ENCODE measurements at regions not wholly inside any gene's neighbourhood (a gene's known extent, or its start where the extent isn't known, plus 50 kb on each side); places are given as distances from the start of the nearest gene placed in this dataset.

- no peak overlapping the region for H3K27ac ChIP-seq
- TF ChIP-seq, protein P1, sequence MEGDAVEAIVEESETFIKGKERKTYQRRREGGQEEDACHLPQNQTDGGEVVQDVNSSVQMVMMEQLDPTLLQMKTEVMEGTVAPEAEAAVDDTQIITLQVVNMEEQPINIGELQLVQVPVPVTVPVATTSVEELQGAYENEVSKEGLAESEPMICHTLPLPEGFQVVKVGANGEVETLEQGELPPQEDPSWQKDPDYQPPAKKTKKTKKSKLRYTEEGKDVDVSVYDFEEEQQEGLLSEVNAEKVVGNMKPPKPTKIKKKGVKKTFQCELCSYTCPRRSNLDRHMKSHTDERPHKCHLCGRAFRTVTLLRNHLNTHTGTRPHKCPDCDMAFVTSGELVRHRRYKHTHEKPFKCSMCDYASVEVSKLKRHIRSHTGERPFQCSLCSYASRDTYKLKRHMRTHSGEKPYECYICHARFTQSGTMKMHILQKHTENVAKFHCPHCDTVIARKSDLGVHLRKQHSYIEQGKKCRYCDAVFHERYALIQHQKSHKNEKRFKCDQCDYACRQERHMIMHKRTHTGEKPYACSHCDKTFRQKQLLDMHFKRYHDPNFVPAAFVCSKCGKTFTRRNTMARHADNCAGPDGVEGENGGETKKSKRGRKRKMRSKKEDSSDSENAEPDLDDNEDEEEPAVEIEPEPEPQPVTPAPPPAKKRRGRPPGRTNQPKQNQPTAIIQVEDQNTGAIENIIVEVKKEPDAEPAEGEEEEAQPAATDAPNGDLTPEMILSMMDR (conservative IDR thresholded peaks at IDR 0.05), result no peak
Observed at GRCh38 chr5:67681703-67682102, 485.1 kb upstream of the CD180 start.

DNA sequence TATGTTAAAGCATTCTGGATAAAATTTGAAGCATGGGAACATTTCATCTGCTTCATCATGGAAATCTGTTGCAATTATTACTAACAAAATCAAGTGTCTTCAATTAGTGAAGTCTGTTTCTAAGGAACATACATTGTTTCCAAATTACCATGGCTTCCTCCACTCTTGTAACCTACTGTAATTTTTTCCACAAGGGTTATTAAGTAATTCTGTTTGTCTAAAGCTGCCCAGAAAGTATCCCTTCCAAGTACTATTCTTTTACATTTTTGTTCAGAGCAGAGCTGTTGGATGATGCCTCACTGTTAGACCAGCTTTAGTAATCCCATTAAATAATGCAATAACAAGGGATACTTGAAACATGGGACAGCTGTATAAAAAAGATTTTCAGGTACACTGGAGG is 483.5 kb upstream of the CD180 start:
- TF ChIP-seq, protein P1 (conservative IDR thresholded peaks at IDR 0.05), result no peak
- H3K27ac ChIP-seq, result no peak overlapping the region

DNA sequence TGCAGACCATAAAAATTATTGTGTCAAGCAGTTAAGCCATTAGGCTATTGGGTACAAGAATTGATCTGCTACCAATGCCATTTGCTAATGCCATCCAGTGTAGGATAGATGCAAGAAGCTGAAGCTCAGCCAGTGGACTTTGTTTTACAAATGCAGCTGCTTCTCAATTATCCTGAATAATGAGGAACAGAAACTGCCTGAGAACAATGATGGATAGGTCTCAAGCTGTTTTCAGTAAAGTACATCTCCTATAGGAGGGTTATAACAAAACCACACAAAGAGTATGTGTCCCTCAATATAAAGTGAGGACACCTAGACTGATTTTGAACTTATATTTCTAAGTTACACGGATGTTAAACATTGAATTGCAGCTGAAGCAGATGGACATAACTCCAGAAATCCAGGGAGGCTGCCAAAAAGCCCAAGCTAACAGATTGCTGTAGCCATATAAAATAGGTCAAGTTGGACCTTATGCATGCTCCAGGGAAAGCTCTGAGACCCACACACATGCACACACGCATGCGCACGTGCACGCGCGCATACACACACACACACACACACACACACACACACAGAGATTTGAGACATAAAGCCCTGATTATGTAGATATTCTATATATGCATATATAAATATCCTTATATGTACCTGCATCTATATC is 482.7 kb upstream of the CD180 start:
- TF ChIP-seq, protein P1 (conservative IDR thresholded peaks at IDR 0.05), result no peak
- H3K27ac ChIP-seq, result no peak overlapping the region

DNA sequence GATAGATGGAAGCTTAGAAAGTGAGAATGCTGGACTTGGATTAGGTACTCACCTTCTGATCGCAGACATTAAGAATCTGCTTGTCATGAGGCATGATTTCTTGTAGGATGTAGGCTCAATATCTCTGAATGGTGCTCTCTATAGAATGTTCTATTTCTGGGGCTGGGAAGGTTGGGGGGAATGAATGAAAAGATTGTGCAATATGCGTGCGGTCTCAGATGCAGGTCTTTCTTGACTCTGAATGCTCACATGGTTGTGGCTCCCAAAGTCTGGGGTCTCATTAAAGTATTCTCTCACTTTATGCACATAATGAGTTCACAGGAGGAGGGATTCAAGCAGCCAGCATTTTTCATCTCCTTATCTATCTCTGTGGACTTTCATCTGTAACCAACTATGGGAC is 482.0 kb upstream of the CD180 start:
- TF ChIP-seq, protein P1 (conservative IDR thresholded peaks at IDR 0.05), result no peak
- no peak overlapping the region for H3K27ac ChIP-seq

DNA sequence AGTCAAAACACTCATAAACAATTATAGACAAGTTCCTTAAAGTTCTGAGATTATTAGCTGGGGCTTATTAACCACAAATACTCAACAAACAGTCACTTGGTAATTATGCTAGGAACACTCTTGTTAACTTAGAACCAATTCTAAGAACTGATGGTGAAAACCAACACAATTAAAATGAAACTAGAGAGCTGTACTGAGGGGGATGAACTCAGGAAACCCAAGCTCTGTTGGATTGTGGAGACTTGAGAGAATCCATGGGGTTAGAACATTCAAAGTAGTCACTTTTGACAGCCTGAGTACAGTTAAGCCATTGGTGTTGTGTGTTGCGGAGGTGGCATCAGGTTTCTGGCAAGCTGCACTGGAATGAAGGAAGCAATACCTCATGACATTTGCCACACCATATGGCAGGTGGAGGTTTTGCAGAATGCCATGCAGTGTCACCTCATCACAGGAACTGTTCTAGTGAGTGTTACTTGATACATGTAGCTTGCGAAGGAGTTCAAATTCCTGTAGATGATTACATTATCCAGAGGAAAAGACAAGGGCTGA is 480.9 kb upstream of the CD180 start:
- H3K27ac ChIP-seq, result no peak overlapping the region
- TF ChIP-seq, protein P1 (conservative IDR thresholded peaks at IDR 0.05), result no peak

DNA sequence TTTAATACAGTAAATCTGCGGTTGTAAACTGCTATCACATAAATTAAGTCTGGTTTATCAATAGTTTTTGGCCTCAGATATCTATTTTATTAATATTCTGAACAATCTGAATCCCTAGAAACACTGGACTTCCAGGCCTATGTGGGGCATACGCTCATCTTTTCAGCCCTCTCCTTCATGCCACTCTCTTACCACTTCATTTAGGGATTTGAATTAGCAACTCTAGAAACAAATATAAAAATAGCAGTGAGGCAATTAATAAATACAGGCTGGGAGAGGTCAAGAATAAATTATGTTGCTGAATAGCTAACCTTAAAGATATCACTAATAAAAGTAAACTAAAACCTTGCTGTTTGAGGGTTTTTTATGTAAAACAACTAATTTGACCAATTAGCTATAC is 480.3 kb upstream of the CD180 start:
- no peak overlapping the region for H3K27ac ChIP-seq
- TF ChIP-seq, protein P1 (conservative IDR thresholded peaks at IDR 0.05), result no peak

- TF ChIP-seq, protein P1 (conservative IDR thresholded peaks at IDR 0.05), result no peak
- no peak overlapping the region for H3K27ac ChIP-seq
Observed at GRCh38 chr5:67674159-67674655, 477.6 kb upstream of the CD180 start.

Data from VCaP (cell line).